HS-5 (cell line): ENCODE measurements at regions not wholly inside any gene's neighbourhood (a gene's known extent, or its start where the extent isn't known, plus 50 kb on each side); places are given as distances from the start of the nearest gene placed in this dataset.

Experiments used
- DNase-seq: peaks from one replicate; pipeline ENCODE4 v3.0.0-alpha.2; 2012; ENCODE audit warnings: low read depth

DNA sequence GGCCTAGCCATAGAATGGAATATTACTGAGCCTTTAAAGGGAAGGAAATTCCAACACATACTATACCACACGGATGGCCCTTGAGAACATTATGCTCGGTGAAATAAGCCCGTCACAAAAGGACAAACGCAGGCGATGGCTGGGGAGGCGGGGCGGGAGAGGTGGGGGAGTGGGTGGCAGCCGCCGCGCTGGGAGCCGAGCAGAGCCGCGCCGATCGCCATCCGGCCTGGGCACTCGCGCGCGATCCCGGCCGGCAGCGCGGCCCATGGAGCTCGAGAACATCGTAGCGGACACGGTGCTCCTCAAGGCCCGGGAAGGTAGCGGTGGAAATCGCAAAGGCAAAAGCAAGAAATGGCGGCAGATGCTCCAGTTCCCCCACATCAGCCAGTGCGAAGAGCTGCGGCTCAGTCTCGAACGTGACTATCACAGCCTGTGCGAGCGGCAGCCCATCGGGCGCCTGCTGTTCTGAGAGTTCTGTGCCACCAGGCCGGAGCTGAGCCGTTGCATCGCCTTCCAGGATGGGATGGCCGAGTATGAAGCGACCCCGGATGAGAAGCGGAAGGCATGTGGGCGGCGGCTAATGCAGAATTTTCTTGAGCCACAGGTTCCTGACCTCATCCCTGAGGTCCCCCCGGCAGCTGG is 140.1 kb downstream of the ZDHHC20 start:
- DNase-seq, result no peak

GRCh38 chr13:21319869-21320641 is 139.0 kb downstream of the ZDHHC20 start:
- no peak for DNase-seq

GRCh38 chr13:21320642-21321034 is 138.5 kb downstream of the ZDHHC20 start:
- no peak for DNase-seq

DNA sequence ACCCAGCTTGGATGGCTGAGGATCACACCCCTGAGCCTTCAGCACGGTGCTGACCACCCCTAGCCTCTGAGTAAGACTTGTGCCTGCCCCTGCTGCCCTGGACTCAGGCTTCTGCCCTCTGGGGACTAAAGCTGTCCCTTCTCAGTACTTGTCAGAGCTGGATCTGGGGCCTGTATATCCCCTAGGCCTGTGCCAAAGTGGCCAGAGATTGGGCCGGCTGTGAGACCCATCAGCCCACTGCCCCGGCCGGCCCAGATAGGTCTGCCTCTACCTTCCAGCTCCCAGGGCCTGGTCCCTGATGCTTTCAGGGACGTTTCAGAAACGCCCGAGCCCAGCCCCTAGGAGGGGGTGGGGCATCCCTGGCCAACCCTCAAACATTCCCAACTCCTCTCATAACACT is 137.8 kb downstream of the ZDHHC20 start:
- DNase-seq, result no peak

DNA sequence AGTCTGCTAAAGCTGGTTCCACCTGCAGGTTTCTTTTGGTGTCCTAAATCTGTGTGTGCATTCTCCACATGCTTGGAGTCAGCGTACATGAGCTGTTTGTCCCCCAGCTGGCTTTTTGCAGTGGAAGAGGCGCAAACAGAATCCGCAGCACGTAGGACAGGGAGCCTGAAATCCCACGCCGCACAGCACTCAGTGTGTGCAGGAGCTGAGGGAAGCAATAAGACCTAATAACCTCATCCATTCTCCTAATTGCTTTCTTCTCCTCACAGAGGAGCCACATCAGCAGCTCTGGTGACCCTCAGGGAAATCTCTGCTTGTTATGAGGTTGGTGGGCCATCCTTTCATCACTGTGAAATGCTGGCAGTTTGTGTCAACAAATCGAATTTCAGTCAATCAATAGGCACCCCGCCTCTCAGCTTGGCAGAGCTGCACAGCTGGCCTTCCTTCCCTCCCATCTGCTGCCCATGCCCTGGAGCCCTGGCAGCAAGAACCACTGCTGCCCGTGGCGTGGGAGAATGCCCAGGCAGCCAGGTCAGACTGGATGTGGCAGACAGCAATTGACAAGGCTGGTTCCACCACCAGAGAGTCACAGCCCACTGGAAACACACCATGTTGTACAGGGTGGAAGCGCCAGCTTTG is 136.7 kb downstream of the ZDHHC20 start:
- no peak for DNase-seq
